ENCODE measurements at regions not wholly inside any gene's neighbourhood (a gene's known extent, or its start where the extent isn't known, plus 50 kb on each side); places are given as distances from the start of the nearest gene placed in this dataset.

GRCh38 chr6:37114612-37115011 is 55.3 kb upstream of the PIM1 start:
- DNase-seq (ENCODE audit: low read depth), result no peak
- H3K4me3 ChIP-seq (ENCODE audit: low read depth, low read length), result no peak overlapping the region
- no peak for TF ChIP-seq CTCF (IDR thresholded peaks at IDR 0.05; ENCODE audit: insufficient read depth, low read length)

- TF ChIP-seq CTCF (IDR thresholded peaks at IDR 0.05; ENCODE audit: insufficient read depth, low read length), result no peak
- H3K4me3 ChIP-seq (ENCODE audit: low read depth, low read length), result no peak overlapping the region
- peak; percentile 85 for DNase-seq (ENCODE audit: low read depth)
Observed at GRCh38 chr6:37115236-37115895, 54.6 kb upstream of the PIM1 start.

GRCh38 chr6:37116326-37116725 is 53.6 kb upstream of the PIM1 start:
- no peak for DNase-seq (ENCODE audit: low read depth)
- no peak for TF ChIP-seq CTCF (IDR thresholded peaks at IDR 0.05; ENCODE audit: insufficient read depth, low read length)

GRCh38 chr6:37119387-37119886 is 50.5 kb upstream of the PIM1 start:
- H3K4me3 ChIP-seq (ENCODE audit: low read depth, low read length), result no peak overlapping the region
- DNase-seq (ENCODE audit: low read depth), result no peak
- TF ChIP-seq CTCF (IDR thresholded peaks at IDR 0.05; ENCODE audit: insufficient read depth, low read length), result no peak

More at GRCh38 chr6:37116326-37116725, 53.6 kb upstream of the PIM1 start:
- H3K4me3 ChIP-seq (ENCODE audit: low read depth, low read length), result no peak overlapping the region

Measured in fibroblast of the aortic adventitia (primary cell).